ENCODE measurements at regions not wholly inside any gene's neighbourhood (a gene's known extent, or its start where the extent isn't known, plus 50 kb on each side); places are given as distances from the start of the nearest gene placed in this dataset.
"Not testable (repeated sequence)": the region's sequence is repeated elsewhere in the genome, so short reads cannot be mapped to it uniquely, and the experiment has no call there.

- not testable (repeated sequence) for DNase-seq
These were observed 52.7 kb upstream of the FOXO6 start for GRCh38 chr1:41308520-41308919.

GRCh38 chr1:41305576-41306363, 55.5 kb upstream of the FOXO6 start:
- DNase-seq = no peak

GRCh38 chr1:41296506-41296905, 54.4 kb upstream of the SCMH1 start:
- peak; percentile 54 for DNase-seq

GRCh38 chr1:41294216-41294615, 52.1 kb upstream of the SCMH1 start:
- DNase-seq = no peak

GRCh38 chr1:41293779-41294178, 51.7 kb upstream of the SCMH1 start:
- no peak for DNase-seq

Data from RPMI8226 (cell line).